ENCODE measurements at regions not wholly inside any gene's neighbourhood (a gene's known extent, or its start where the extent isn't known, plus 50 kb on each side); places are given as distances from the start of the nearest gene placed in this dataset.

GRCh38 chr5:84568171-84568570, 183.5 kb upstream of the EDIL3 start:
- 81 to 83% methylated on average over 1 of the region's 1 CpG for WGBS, 2 donors
- Histone ChIP-seq H3K36me3 (no peaks in the 10 kb centered on the region), H3K27me3 (no peaks in the 10 kb centered on the region), H3K9me3 (no peaks in the 10 kb centered on the region), H3K4me1 (no peaks in the 10 kb centered on the region), H3K4me3 (replicated peaks in 1 of 3) (no peak overlapping the region), H3K27ac (no peak overlapping the region)
- TF ChIP-seq POLR2A (IDR thresholded peaks at IDR 0.05) (no peak), CTCF (IDR thresholded peaks at IDR 0.05) (no peak)
- no peak for DNase-seq
- intact Hi-C loops (cut with DNase I): no loop called here

- DNase-seq: no peak
- no peaks in the 10 kb centered on the region for H3K9me3 ChIP-seq
- no peaks in the 10 kb centered on the region for H3K4me1 ChIP-seq
- 90 to 91% methylated on average over 1 of the region's 1 CpG for WGBS, 2 donors
- no peaks in the 10 kb centered on the region for H3K36me3 ChIP-seq
- no peak for TF ChIP-seq CTCF (IDR thresholded peaks at IDR 0.05)
- TF ChIP-seq POLR2A (IDR thresholded peaks at IDR 0.05): no peak
- no peaks in the 10 kb centered on the region for H3K27me3 ChIP-seq
- no peak overlapping the region for H3K27ac ChIP-seq
- intact Hi-C loops (cut with DNase I): no loop called here
- no peak overlapping the region for H3K4me3 ChIP-seq (replicated peaks in 1 of 3)
Measured at GRCh38 chr5:84565866-84566265, 181.2 kb upstream of the EDIL3 start.

- no peaks in the 10 kb centered on the region for H3K36me3 ChIP-seq
- no peak overlapping the region for H3K27ac ChIP-seq
Measured at GRCh38 chr5:84564321-84565075, 179.8 kb upstream of the EDIL3 start.

GRCh38 chr5:84550222-84550621, 165.5 kb upstream of the EDIL3 start:
- no peak for DNase-seq
- H3K4me3 ChIP-seq (replicated peaks in 1 of 3): no peak overlapping the region
- no peaks in the 10 kb centered on the region for H3K4me1 ChIP-seq
- H3K36me3 ChIP-seq: no peaks in the 10 kb centered on the region
- no peaks in the 10 kb centered on the region for H3K27me3 ChIP-seq
- intact Hi-C loops (cut with DNase I): no loop called here
- 95 to 97% methylated on average over 2 of the region's 2 CpGs for WGBS, 2 donors
- H3K27ac ChIP-seq: no peak overlapping the region
- H3K9me3 ChIP-seq: no peaks in the 10 kb centered on the region
- TF ChIP-seq POLR2A (IDR thresholded peaks at IDR 0.05) (no peak), CTCF (IDR thresholded peaks at IDR 0.05) (no peak)

More at GRCh38 chr5:84564321-84565075, 179.8 kb upstream of the EDIL3 start:
- Histone ChIP-seq H3K4me3 (replicated peaks in 1 of 3) (no peak overlapping the region), H3K9me3 (no peaks in the 10 kb centered on the region), H3K4me1 (no peaks in the 10 kb centered on the region), H3K27me3 (no peaks in the 10 kb centered on the region)
- DNase-seq: no peak
- WGBS, 2 donors: 77% methylated on average over 3 of the region's 3 CpGs
- TF ChIP-seq CTCF (IDR thresholded peaks at IDR 0.05) (no peak), POLR2A (IDR thresholded peaks at IDR 0.05) (no peak)
- intact Hi-C loops (cut with DNase I): no loop called here

- no peaks in the 10 kb centered on the region for H3K36me3 ChIP-seq
- H3K27me3 ChIP-seq: no peaks in the 10 kb centered on the region
- WGBS, 2 donors: 77 to 83% methylated on average over 1 of the region's 1 CpG
- no peak for TF ChIP-seq POLR2A (IDR thresholded peaks at IDR 0.05)
- TF ChIP-seq CTCF (IDR thresholded peaks at IDR 0.05): no peak
- H3K4me3 ChIP-seq (replicated peaks in 1 of 3): no peak overlapping the region
- no peak for DNase-seq
- intact Hi-C loops (cut with DNase I): no loop called here
- H3K9me3 ChIP-seq: no peaks in the 10 kb centered on the region
- H3K4me1 ChIP-seq: no peaks in the 10 kb centered on the region
- no peak overlapping the region for H3K27ac ChIP-seq
Measured at GRCh38 chr5:84549054-84549453, 164.4 kb upstream of the EDIL3 start.
